HG02981 (cell line): ENCODE measurements at regions not wholly inside any gene's neighbourhood (a gene's known extent, or its start where the extent isn't known, plus 50 kb on each side); places are given as distances from the start of the nearest gene placed in this dataset.
A peak's percentile ranks its signal among the peaks of the same experiment; 100 is the strongest.

ENCODE experiments used
- ATAC-seq: cut with Tn5 transposase; IDR thresholded peaks from one replicate; pipeline ENCODE4 v1.9.1; 2021; ENCODE audit warnings: mild to moderate bottlenecking, moderate library complexity; ENCODE audit not compliant: unreplicated experiment

DNA sequence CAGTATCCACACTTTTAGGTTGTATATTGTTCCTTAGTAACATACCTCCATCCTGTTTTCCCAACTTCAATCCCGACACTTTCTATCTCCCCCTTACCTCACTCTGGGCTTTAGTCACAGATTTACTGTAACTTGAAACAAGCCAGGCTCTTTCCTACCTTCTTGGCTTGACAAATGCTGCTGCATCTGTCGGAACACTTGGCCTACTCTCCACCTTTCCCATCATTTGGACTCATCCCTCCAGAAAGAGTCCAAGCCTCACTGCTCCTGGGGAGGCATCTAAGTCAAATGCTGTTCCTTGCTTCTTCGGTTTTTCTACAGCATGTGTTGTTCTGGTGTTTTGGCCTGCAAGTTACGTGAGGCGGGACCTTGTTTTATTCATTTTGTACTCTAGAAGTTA lies 142.4 kb downstream of the DACT1 start:
- no peak for ATAC-seq

DNA sequence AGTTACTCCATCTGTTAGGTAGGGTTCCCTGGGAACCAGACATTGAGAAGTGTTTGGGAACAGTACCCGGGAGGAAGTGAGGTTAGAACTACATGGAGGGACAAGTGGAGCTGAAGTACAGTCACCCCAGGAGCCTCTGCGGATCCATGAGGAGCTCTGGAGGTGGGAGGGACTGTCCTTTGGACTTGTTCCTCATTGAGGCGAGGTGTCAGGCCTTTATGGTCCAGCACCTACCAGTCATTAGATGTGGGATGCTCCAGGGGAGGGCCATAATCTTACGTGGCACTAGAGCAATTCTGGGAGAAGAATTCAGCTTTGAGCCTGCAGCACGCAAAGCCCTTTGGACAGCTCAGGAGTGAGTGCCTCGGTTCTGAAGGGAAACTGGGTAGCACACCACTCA lies 142.8 kb downstream of the DACT1 start:
- ATAC-seq = no peak

DNA sequence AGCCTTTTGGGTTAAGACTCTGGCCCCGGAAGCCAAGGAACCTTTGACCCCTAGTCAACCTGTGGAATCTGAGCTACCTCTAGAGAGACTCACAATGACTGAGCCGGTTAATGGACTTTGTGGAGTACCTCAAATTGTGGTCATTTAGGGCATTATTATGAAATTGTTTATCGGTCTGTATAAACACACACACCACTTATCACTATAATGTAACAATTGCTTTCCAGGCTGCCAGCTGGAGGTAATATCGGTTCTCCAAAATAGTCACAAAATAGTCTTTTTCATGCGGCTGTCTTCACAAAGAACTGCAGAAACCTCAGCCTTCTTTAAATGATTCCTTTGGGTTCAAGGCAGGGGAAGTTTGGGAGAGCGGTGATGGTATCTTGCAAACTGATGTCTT lies 144.2 kb downstream of the DACT1 start:
- ATAC-seq = no peak

- ATAC-seq = no peak
These were observed 146.2 kb downstream of the DACT1 start for GRCh38 chr14:58783792-58784511.

- ATAC-seq = no peak
These were observed 147.2 kb downstream of the DACT1 start for GRCh38 chr14:58784931-58785330.

DNA sequence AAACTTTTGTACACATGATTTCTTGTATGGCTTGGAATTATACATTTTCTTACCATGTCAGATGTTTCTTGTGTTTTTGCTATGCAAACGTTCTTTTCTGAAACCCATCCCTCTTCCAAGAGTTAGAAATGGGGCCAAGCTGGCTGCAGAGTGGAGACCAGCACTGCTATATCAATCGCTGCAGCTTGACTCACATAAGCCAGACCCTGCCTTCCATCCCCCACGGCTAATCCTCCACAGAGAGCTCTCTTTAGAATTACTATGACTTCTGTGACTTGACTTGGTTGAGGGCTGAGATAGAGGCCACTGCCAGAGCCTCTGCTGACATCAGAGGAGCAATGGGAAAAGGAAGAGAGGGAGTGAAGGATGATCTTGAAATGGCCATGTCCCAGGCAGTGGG lies 147.9 kb downstream of the DACT1 start:
- no peak for ATAC-seq

DNA sequence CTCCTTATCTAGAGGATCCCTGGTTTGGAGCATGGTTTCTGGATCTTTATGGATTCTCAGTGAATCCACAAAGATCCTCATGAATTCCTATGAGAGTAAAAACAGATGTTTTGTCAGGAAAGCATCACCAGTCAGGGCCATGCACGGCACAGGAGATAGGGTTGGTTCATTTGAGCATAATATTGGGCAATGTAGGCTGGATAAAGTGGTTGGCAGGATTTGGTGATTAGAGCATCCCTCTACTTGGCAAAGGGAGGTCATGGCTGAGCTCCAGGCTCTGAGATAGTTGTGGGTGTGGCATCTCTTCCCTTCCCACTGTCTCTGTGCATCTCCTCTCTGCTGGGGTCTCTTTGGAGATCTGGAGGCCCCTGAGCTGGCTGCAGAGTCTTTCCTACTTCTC lies 149.8 kb downstream of the DACT1 start:
- ATAC-seq = no peak

GRCh38 chr14:58788655-58789503 lies 151.1 kb downstream of the DACT1 start:
- no peak for ATAC-seq

GRCh38 chr14:58789736-58790135 lies 152.0 kb downstream of the DACT1 start:
- no peak for ATAC-seq

DNA sequence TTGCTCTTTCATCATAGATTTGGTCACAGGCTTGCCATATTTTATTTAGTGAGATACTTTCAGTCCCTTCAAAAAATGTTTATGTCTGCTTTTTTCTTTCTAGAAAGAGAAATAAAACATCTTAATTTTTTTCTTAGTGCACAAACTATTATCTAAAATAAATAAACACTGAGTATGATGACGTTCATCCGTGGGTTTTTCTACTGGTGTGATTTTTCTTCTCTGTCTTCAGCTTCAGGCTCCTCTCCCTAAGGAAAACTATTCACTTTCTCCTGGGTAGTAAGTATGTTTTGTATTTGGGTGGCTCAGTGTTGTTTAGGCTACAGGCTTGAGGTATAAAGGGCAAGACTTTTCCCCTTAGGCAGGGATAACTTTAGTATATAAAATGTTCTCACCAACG lies 154.7 kb downstream of the DACT1 start:
- no peak for ATAC-seq

DNA sequence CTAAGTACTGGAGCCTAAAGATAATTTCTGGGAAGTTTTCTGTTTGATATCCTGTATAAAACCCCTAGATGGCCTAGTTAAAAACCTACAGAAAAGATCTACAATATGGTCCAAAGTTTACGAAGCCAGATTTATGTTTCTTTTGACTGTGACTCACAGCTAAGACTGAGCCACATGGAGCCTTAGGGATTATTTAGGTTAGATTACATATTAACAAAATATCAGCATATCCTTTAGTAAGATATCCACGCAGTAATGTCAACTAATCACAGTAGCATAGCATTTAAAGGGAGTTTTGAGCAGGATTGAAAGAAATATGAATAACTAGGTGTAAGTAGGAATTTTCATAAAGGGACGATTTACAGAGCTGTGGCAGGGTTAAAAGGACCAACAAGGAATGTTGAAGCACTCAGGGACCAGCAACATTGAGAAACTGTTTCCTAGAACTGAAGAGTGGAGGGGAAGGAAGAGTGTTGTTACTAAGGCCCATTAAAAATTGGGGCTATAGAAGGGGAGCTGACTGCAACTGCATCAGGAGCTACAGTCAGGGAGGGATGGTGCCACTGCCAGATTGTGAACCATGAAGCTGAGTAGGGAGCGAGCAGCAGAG lies 155.5 kb downstream of the DACT1 start:
- ATAC-seq = no peak

GRCh38 chr14:58794993-58795762 lies 157.4 kb downstream of the DACT1 start:
- ATAC-seq = no peak

DNA sequence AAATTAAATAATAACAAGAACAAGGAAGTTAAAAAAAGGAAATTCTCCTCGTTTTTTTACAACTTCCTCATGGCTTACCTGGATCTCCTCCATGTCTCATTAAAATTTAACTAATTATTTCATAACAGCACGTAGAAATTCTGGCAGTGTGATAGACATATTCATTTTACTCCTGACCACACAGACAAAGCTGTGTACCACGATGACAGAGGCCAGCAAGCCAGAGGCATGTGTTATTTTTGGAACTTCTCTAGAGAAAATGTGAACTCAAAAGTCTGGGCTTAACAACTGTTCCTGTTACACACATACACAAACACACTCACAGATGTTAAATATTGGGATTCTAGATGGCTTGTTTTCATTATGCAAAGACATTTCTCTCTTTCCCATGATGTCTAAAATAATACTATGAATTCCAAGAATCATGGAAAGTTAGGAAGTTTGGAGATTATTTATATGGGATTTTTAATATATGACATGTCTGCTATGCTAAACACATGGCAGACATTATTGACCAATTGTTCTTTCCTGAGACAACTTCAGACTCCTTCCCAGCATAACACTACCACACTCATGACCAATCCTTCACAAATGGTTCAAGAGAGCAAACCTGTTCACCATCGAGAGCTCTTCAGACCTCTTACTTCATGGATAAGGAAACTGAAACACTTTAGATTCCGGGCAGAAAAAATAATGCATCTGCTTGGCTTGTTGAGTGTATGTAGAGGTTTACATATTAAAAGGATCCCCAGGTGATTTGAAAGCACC lies 158.7 kb downstream of the DACT1 start:
- ATAC-seq = no peak

DNA sequence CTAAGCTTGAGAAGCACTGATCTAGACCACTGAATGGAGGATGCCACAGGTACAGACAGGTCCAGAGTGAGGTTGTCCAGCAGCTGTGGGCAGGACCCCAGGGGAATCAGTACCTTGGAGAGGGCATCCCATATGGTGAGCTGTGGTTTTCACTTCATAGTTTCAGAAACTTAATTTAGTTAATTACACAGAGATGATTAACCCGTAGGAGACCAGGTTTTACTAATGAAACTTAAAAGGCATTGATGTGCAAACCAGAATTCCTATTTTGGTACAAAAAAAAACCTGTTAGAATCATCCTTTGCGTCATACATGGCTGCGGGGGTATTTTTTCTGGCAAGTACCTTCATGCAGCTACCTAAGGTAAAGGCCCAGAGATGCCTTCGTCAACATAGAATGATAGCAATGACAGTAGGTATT lies 159.3 kb downstream of the DACT1 start:
- peak; percentile 86 for ATAC-seq

GRCh38 chr14:58798173-58798572 lies 160.4 kb downstream of the DACT1 start:
- no peak for ATAC-seq

DNA sequence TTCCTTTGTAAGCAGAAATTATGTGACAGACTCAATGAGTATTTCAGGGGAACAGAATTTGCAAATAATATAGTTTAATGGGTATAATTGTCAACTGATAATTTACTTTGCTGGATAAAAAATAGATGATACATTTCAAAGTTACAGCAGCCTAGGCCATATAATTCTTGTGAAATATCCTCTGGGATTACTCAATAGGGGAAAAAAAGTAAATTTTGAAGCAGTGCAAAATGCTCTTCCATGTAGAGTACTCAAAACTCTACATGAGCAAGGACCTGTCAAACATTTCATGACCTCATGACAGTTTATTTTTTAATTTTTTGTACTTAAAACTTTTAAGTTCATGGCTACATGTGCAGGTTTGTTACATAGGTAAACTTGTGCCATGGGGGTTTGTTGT lies 163.3 kb downstream of the DACT1 start:
- ATAC-seq = no peak

GRCh38 chr14:58805057-58805456 lies 167.3 kb downstream of the DACT1 start:
- ATAC-seq = no peak

GRCh38 chr14:58805605-58806409 lies 168.0 kb downstream of the DACT1 start:
- ATAC-seq = no peak

- ATAC-seq = no peak
These were observed 169.4 kb downstream of the DACT1 start for GRCh38 chr14:58807191-58807590.

DNA sequence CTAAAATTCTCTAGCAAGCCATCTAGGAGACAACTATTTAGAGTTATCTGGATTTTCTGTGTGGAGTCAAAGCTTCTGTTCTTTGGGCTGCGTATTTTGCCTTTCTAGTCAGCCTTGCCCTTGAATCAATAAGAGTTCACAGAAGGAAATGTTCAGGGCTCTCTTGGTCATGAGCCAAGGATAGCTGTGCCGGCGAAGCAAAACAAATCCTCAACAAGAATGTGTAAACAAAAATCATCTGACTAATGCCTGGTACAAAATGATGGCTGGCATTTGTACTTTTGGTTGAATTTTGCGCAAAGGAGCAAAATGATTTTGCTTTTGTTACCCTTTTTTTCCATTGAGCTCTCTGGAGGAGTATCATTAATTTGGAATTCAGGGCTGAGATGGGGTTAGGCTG lies 171.1 kb downstream of the DACT1 start:
- ATAC-seq = no peak
